Thoracic aorta (tissue), 2 donors: ENCODE measurements at regions not wholly inside any gene's neighbourhood (a gene's known extent, or its start where the extent isn't known, plus 50 kb on each side); places are given as distances from the start of the nearest gene placed in this dataset.

Experiments used
- ATAC-seq: fragments of 150-250 bp; one replicate; pipeline ENCODE4 v1.8.0; 2017; ENCODE audit warnings: low read depth; ENCODE audit not compliant: insufficient number of reproducible peaks, low FRiP score
- DNase-seq: peaks from one replicate; pipeline ENCODE4 v3.0.0-alpha.2; 2020; ENCODE audit warnings: low spot score
- H3K27ac ChIP-seq, 2 donors: fragments of 200-600 bp; sonication (generic); 1 replicate in 1 of 2; 2 replicates in 1 of 2; pipeline ENCODE4 v1.5.1; 2016; ENCODE audit warnings: mild to moderate bottlenecking in 2 of 2, moderate library complexity in 2 of 2
- H3K27me3 ChIP-seq: fragments of 200-600 bp; sonication (generic); replicated peaks from 2 replicates; pipeline ENCODE4 v1.6.0; 2016; ENCODE audit warnings: mild to moderate bottlenecking; ENCODE audit not compliant: insufficient read depth
- H3K36me3 ChIP-seq: fragments of 200-600 bp; sonication (generic); one replicate; pipeline ENCODE4 v1.5.1; 2016
- H3K4me1 ChIP-seq, 2 donors: fragments of 200-600 bp; sonication (generic); 1 replicate in 1 of 2; 2 replicates in 1 of 2; pipeline versions ENCODE4 v1.5.1 to v1.6.0; 2016; ENCODE audit warnings: low read depth in 2 of 2, mild to moderate bottlenecking in 1 of 2; ENCODE audit not compliant: control insufficient read depth in 1 of 2
- H3K4me3 ChIP-seq: fragments of 200-600 bp; sonication (generic); 2 replicates; pipeline ENCODE4 v1.5.1; 2016; ENCODE audit warnings: mild to moderate bottlenecking
- H3K9me3 ChIP-seq: fragments of 200-600 bp; sonication (generic); 2 replicates; pipeline ENCODE4 v1.5.1; 2016
- CTCF ChIP-seq: fragments of 200-600 bp; sonication (generic); IDR thresholded peaks from one replicate; pipeline ENCODE4 v1.5.1; 2019; ENCODE audit warnings: antibody characterized with exemption

- DNase-seq (no peak), ATAC-seq (no peak)
- Histone ChIP-seq H3K4me3 (no peak overlapping the region), H3K36me3 (no peaks in the 10 kb centered on the region), H3K27ac (peak overlapping the region in 1 of 2 donors; percentile 12), H3K9me3 (no peaks in the 10 kb centered on the region), H3K27me3 (no peaks in the 10 kb centered on the region), H3K4me1 (peaks cover 0 to 1% of the 10 kb centered on the region in 2 donors)
- TF ChIP-seq CTCF: no peak
Measured at GRCh38 chr2:217445723-217446122, 557.1 kb downstream of the TNS1 start.

- no peaks in the 10 kb centered on the region for H3K36me3 ChIP-seq
- ATAC-seq (no peak), DNase-seq (no peak)
- TF ChIP-seq CTCF: no peak
- peaks cover 3 to 9% of the 10 kb centered on the region in 2 donors for H3K4me1 ChIP-seq
- H3K27me3 ChIP-seq: no peaks in the 10 kb centered on the region
- no peaks in the 10 kb centered on the region for H3K9me3 ChIP-seq
- no peak overlapping the region for H3K4me3 ChIP-seq
- no peak overlapping the region for H3K27ac ChIP-seq
Measured at GRCh38 chr2:217444932-217445331, 557.9 kb downstream of the TNS1 start.

- no peaks in the 10 kb centered on the region for H3K27me3 ChIP-seq
- no peaks in the 10 kb centered on the region for H3K9me3 ChIP-seq
- TF ChIP-seq CTCF: no peak
- peaks cover 6 to 13% of the 10 kb centered on the region in 2 donors for H3K4me1 ChIP-seq
- no peak overlapping the region for H3K27ac ChIP-seq
- ATAC-seq (no peak), DNase-seq (no peak)
- H3K36me3 ChIP-seq: no peaks in the 10 kb centered on the region
- no peak overlapping the region for H3K4me3 ChIP-seq
Measured at GRCh38 chr2:217444509-217444908, 558.3 kb downstream of the TNS1 start.

- ATAC-seq (no peak), DNase-seq (no peak)
- Histone ChIP-seq H3K36me3 (no peaks in the 10 kb centered on the region), H3K27ac (no peak overlapping the region), H3K4me1 (peaks cover 6 to 20% of the 10 kb centered on the region in 2 donors), H3K4me3 (no peak overlapping the region), H3K9me3 (no peaks in the 10 kb centered on the region), H3K27me3 (no peaks in the 10 kb centered on the region)
- no peak for TF ChIP-seq CTCF
Measured at GRCh38 chr2:217443601-217444000, 559.2 kb downstream of the TNS1 start.

GRCh38 chr2:217440000-217440399 is 562.8 kb downstream of the TNS1 start:
- no peak for ATAC-seq
- Histone ChIP-seq H3K4me1 (peaks cover 32 to 56% of the 10 kb centered on the region in 2 donors), H3K27ac (peak overlapping the region; percentile 60 to 80)

More at GRCh38 chr2:217440000-217440399, 562.8 kb downstream of the TNS1 start:
- H3K36me3 ChIP-seq: no peaks in the 10 kb centered on the region
- no peaks in the 10 kb centered on the region for H3K27me3 ChIP-seq
- no peak for DNase-seq
- no peaks in the 10 kb centered on the region for H3K9me3 ChIP-seq
- H3K4me3 ChIP-seq: no peak overlapping the region
- no peak for TF ChIP-seq CTCF
